Natural killer cell (primary cell): ENCODE measurements at regions not wholly inside any gene's neighbourhood (a gene's known extent, or its start where the extent isn't known, plus 50 kb on each side); places are given as distances from the start of the nearest gene placed in this dataset.

ENCODE experiments used
- ATAC-seq, 3 donors: fragments of 150-1000 bp in 2 of 3; fragments of 200-7000 bp in 1 of 3; cut with Tn5 transposase; 1 replicate in 1 of 3; 2 replicates in 2 of 3; pipeline ENCODE4 v1.10.0; 2021; ENCODE audit warnings: mild to moderate bottlenecking in 2 of 3, moderate library complexity in 2 of 3
- DNase-seq, 2 donors: peaks; one replicate each; pipeline versions ENCODE4 v3.0.0 to v3.0.0-alpha.2; 2013 to 2021; ENCODE audit warnings: mixed read lengths in 1 of 2
- H3K27ac ChIP-seq: one replicate; pipeline ENCODE4 v1.5.1; 2013; ENCODE audit warnings: mild to moderate bottlenecking, low read length
- H3K27me3 ChIP-seq: one replicate; pipeline ENCODE4 v1.6.1; 2013; ENCODE audit warnings: low read length; ENCODE audit not compliant: control insufficient read depth, insufficient read depth
- H3K36me3 ChIP-seq: one replicate; pipeline ENCODE4 v1.6.1; 2013; ENCODE audit warnings: low read length; ENCODE audit not compliant: control insufficient read depth, insufficient read depth
- H3K4me1 ChIP-seq: one replicate; pipeline ENCODE4 v1.6.1; 2013; ENCODE audit warnings: low read length; ENCODE audit not compliant: control insufficient read depth, insufficient read depth
- H3K4me3 ChIP-seq: one replicate; pipeline ENCODE4 v1.5.1; 2013; ENCODE audit warnings: low read length
- H3K9me3 ChIP-seq: one replicate; pipeline ENCODE4 v1.6.1; 2013; ENCODE audit warnings: low read length; ENCODE audit not compliant: control insufficient read depth, insufficient read depth
- H3K27ac Mint-ChIP-seq, 2 donors: one replicate each; pipeline ENCODE4 v1.8.0; 2022; ENCODE audit warnings: mild to moderate bottlenecking in 2 of 2, mixed read lengths in 2 of 2, moderate library complexity in 1 of 2
- H3K27me3 Mint-ChIP-seq, 2 donors: one replicate each; pipeline ENCODE4 v1.8.0; 2022; ENCODE audit warnings: low read depth in 2 of 2, mixed read lengths in 2 of 2
- H3K36me3 Mint-ChIP-seq: one replicate; pipeline ENCODE4 v1.8.0; 2022; ENCODE audit warnings: mixed read lengths
- H3K4me1 Mint-ChIP-seq, 2 donors: one replicate each; pipeline ENCODE4 v1.8.0; 2022; ENCODE audit warnings: mixed read lengths in 2 of 2
- H3K4me3 Mint-ChIP-seq: one replicate; pipeline ENCODE4 v1.8.0; 2022; ENCODE audit warnings: mild to moderate bottlenecking, moderate library complexity, mixed read lengths
- H3K9me3 Mint-ChIP-seq, 2 donors: one replicate each; pipeline ENCODE4 v1.8.0; 2022; ENCODE audit warnings: mixed read lengths in 2 of 2
- WGBS: methylation state at CpG from one replicate; pipeline ENCODE4 v1.1.7; 2013; ENCODE audit warnings: missing lambda C conversion rate; ENCODE audit not compliant: insufficient coverage; 5-methylcytosine and 5-hydroxymethylcytosine counted together
- intact Hi-C: fragments of 100-400 bp; cut with micrococcal nuclease; formaldehyde crosslinking; loops from one replicate; pipeline ENCODE4 v1.14.2; 2022
- TF ChIP-seq, protein P1 (sequence below): fragments of 200-600 bp; IDR thresholded peaks from one replicate; pipeline ENCODE4 v1.8.0; 2022; ENCODE audit warnings: antibody characterized with exemption

DNA sequence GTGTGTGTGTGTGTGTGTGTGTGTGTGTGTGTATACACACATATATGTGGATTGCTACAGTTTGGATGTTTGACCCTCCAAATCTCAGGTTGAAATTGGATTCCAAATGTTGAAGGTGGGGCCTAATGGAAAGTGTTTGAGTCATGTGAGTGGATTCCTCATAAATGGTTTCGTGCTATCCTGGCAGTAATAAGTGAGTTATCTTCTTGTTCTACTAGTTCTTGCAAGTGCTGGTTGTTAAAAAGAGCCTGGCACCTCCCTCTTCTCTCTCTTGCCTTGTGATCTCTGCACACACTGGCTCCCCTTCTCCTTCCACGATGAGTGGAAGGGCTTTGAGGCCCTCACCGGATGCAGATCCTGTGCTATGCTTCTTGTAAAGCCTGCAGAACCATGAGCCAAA, 344.1 kb downstream of the SH2D1A start:
- no peaks in the 10 kb centered on the region for H3K9me3 ChIP-seq
- 88% methylated on average over 3 of the region's 3 CpGs for WGBS
- TF ChIP-seq, protein P1, sequence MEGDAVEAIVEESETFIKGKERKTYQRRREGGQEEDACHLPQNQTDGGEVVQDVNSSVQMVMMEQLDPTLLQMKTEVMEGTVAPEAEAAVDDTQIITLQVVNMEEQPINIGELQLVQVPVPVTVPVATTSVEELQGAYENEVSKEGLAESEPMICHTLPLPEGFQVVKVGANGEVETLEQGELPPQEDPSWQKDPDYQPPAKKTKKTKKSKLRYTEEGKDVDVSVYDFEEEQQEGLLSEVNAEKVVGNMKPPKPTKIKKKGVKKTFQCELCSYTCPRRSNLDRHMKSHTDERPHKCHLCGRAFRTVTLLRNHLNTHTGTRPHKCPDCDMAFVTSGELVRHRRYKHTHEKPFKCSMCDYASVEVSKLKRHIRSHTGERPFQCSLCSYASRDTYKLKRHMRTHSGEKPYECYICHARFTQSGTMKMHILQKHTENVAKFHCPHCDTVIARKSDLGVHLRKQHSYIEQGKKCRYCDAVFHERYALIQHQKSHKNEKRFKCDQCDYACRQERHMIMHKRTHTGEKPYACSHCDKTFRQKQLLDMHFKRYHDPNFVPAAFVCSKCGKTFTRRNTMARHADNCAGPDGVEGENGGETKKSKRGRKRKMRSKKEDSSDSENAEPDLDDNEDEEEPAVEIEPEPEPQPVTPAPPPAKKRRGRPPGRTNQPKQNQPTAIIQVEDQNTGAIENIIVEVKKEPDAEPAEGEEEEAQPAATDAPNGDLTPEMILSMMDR: no peak
- ATAC-seq (no peak), DNase-seq (no peak)
- H3K9me3 Mint-ChIP-seq: peaks cover 0 to 3% of the 10 kb centered on the region in 2 donors
- H3K27ac ChIP-seq: no peak overlapping the region
- H3K27me3 Mint-ChIP-seq: peaks cover 0 to 8% of the 10 kb centered on the region in 2 donors
- intact Hi-C loops: no loop called here
- no peaks in the 10 kb centered on the region for H3K4me1 ChIP-seq
- no peaks in the 10 kb centered on the region for H3K27me3 ChIP-seq
- H3K4me3 ChIP-seq: no peak overlapping the region
- peaks cover 7% of the 10 kb centered on the region for H3K36me3 Mint-ChIP-seq
- no peaks in the 10 kb centered on the region for H3K4me1 Mint-ChIP-seq
- H3K36me3 ChIP-seq: no peaks in the 10 kb centered on the region
- H3K4me3 Mint-ChIP-seq: no peak overlapping the region
- H3K27ac Mint-ChIP-seq: no peak overlapping the region

DNA sequence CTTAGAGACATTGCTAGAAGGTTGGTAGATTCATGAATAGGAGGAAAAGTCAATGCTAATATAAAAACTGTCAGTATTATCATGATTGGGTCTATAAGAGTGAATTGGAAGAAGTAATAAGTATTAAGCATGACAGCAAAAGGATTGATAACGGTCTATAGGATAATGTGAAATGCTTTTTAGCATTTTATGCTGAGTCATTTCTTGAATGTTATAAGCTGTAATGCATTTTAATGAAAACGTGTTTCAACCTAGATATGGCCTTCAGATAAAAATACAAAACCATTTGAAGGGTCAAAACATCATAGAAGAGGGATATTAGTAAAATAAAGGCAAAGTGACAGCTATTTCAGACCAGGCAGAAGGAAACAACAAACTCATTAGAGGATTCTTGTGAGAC, 353.5 kb downstream of the SH2D1A start:
- Mint-ChIP-seq H3K27ac (no peak overlapping the region), H3K4me3 (no peak overlapping the region), H3K36me3 (no peaks in the 10 kb centered on the region), H3K9me3 (no peaks in the 10 kb centered on the region), H3K27me3 (peaks cover 0 to 37% of the 10 kb centered on the region in 2 donors), H3K4me1 (no peaks in the 10 kb centered on the region)
- Histone ChIP-seq H3K4me3 (no peak overlapping the region), H3K9me3 (no peaks in the 10 kb centered on the region), H3K4me1 (no peaks in the 10 kb centered on the region), H3K27ac (no peak overlapping the region), H3K36me3 (no peaks in the 10 kb centered on the region), H3K27me3 (no peaks in the 10 kb centered on the region)
- TF ChIP-seq, protein P1: no peak
- 100% methylated on average over 1 of the region's 2 CpGs for WGBS
- no peak for DNase-seq
- no peak for ATAC-seq
- intact Hi-C loops: no loop called here

DNA sequence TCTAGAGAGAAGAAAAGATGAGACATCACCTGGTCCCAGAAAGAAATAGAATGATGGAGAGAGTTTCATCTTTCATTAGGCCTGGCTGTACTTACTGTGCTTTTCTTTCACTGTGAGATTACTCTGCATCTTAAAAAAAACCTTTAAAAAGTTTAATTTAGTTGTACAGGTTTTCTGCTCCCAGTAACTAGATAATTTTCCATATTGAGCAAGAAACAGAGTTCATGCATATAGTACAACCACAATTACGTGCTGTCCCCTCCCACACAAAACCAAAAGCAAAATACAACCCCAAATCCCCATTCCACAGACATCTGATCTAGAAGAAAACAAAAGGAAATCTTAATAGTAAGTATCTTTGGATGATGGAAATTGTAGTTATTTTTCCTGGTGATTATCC, 371.2 kb downstream of the SH2D1A start:
- intact Hi-C loops: no loop called here
- Histone ChIP-seq H3K4me3 (no peak overlapping the region), H3K27ac (no peak overlapping the region), H3K4me1 (no peaks in the 10 kb centered on the region), H3K36me3 (no peaks in the 10 kb centered on the region), H3K9me3 (no peaks in the 10 kb centered on the region), H3K27me3 (no peaks in the 10 kb centered on the region)
- Mint-ChIP-seq H3K4me1 (no peaks in the 10 kb centered on the region), H3K9me3 (no peaks in the 10 kb centered on the region), H3K36me3 (no peaks in the 10 kb centered on the region), H3K4me3 (no peak overlapping the region), H3K27ac (no peak overlapping the region), H3K27me3 (peaks cover 0 to 15% of the 10 kb centered on the region in 2 donors)
- WGBS: no CpG with 5 or more reads among the region's 1 CpG
- ATAC-seq: no peak
- TF ChIP-seq, protein P1: no peak
- no peak for DNase-seq

DNA sequence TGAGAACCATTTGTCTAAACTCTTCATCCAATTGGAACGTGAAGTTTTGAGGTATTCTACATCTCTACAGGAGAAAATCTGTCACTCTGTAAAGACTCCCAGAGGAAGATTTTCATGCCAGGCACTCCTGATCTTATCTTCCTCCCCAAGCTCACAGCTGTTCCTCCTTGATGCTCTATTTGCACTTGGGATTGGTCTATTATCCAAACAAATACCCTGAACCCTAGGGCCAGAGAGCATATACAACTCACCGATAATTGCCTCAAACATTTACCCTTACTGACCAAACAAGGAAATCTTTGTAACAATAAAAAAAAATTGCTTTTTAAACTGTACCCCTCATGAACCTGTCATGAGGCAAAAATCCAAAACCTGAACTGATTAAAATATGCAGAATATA, 372.7 kb downstream of the SH2D1A start:
- intact Hi-C loops: no loop called here
- no peaks in the 10 kb centered on the region for H3K9me3 Mint-ChIP-seq

More for the DNA sequence above, 372.7 kb downstream of the SH2D1A start:
- H3K36me3 ChIP-seq: no peaks in the 10 kb centered on the region
- no peak overlapping the region for H3K4me3 ChIP-seq
- H3K27ac ChIP-seq: no peak overlapping the region
- 93% methylated on average over 2 of the region's 2 CpGs for WGBS
- TF ChIP-seq, protein P1: no peak
- Mint-ChIP-seq H3K36me3 (no peaks in the 10 kb centered on the region), H3K4me3 (no peak overlapping the region), H3K4me1 (no peaks in the 10 kb centered on the region), H3K27ac (no peak overlapping the region), H3K27me3 (peaks cover 0 to 13% of the 10 kb centered on the region in 2 donors)
- no peaks in the 10 kb centered on the region for H3K9me3 ChIP-seq
- H3K4me1 ChIP-seq: no peaks in the 10 kb centered on the region
- ATAC-seq (no peak), DNase-seq (no peak)
- no peaks in the 10 kb centered on the region for H3K27me3 ChIP-seq
